ENCODE measurements at regions not wholly inside any gene's neighbourhood (a gene's known extent, or its start where the extent isn't known, plus 50 kb on each side); places are given as distances from the start of the nearest gene placed in this dataset.
A peak's percentile ranks its signal among the peaks of the same experiment; 100 is the strongest.

- TF ChIP-seq CTCF (IDR thresholded peaks at IDR 0.05; ENCODE audit: borderline replicate concordance, insufficient read depth, low read depth, low read length), result no peak
- H3K4me3 ChIP-seq (ENCODE audit: low read depth, low read length), result no peak overlapping the region
These were observed 781.3 kb upstream of the NRXN1 start for GRCh38 chr2:51813247-51813646.

- TF ChIP-seq CTCF (IDR thresholded peaks at IDR 0.05; ENCODE audit: borderline replicate concordance, insufficient read depth, low read depth, low read length), result no peak
- H3K4me3 ChIP-seq (ENCODE audit: low read depth, low read length), result no peak overlapping the region
These were observed 780.4 kb upstream of the NRXN1 start for GRCh38 chr2:51812138-51812866.

- no peak for TF ChIP-seq CTCF (IDR thresholded peaks at IDR 0.05; ENCODE audit: borderline replicate concordance, insufficient read depth, low read depth, low read length)
- H3K4me3 ChIP-seq (ENCODE audit: low read depth, low read length), result no peak overlapping the region
These were observed 778.3 kb upstream of the NRXN1 start for GRCh38 chr2:51810197-51810596.

- no peak for TF ChIP-seq CTCF (IDR thresholded peaks at IDR 0.05; ENCODE audit: borderline replicate concordance, insufficient read depth, low read depth, low read length)
- no peak overlapping the region for H3K4me3 ChIP-seq (ENCODE audit: low read depth, low read length)
These were observed 775.3 kb upstream of the NRXN1 start for GRCh38 chr2:51807229-51807628.

- no peak overlapping the region for H3K4me3 ChIP-seq (ENCODE audit: low read depth, low read length)
- peak; percentile 55 for TF ChIP-seq CTCF (IDR thresholded peaks at IDR 0.05; ENCODE audit: borderline replicate concordance, insufficient read depth, low read depth, low read length)
These were observed 763.4 kb upstream of the NRXN1 start for GRCh38 chr2:51795248-51795888.

GRCh38 chr2:51791496-51791895 lies 759.6 kb upstream of the NRXN1 start:
- H3K4me3 ChIP-seq (ENCODE audit: low read depth, low read length), result no peak overlapping the region
- TF ChIP-seq CTCF (IDR thresholded peaks at IDR 0.05; ENCODE audit: borderline replicate concordance, insufficient read depth, low read depth, low read length), result no peak

GRCh38 chr2:51790854-51791253 lies 758.9 kb upstream of the NRXN1 start:
- TF ChIP-seq CTCF (IDR thresholded peaks at IDR 0.05; ENCODE audit: borderline replicate concordance, insufficient read depth, low read depth, low read length), result no peak
- no peak overlapping the region for H3K4me3 ChIP-seq (ENCODE audit: low read depth, low read length)
